Neural progenitor cell (in vitro differentiated cells): ENCODE measurements at regions not wholly inside any gene's neighbourhood (a gene's known extent, or its start where the extent isn't known, plus 50 kb on each side); places are given as distances from the start of the nearest gene placed in this dataset.

Experiments
- DNase-seq: peaks from one replicate; pipeline ENCODE4 v3.0.0-alpha.2; 2016; ENCODE audit warnings: low spot score
- H2AFZ ChIP-seq: fragments of 200-600 bp; sonication (generic); replicated peaks from 2 replicates; pipeline ENCODE4 v1.6.1; 2016; ENCODE audit warnings: antibody characterized with exemption
- H3F3A ChIP-seq: fragments of 200-600 bp; sonication (generic); 2 replicates; pipeline ENCODE4 v1.6.1; 2016; ENCODE audit warnings: antibody characterized with exemption, low read depth
- H3K27ac ChIP-seq: fragments of 200-600 bp; sonication (generic); 2 replicates; pipeline ENCODE4 v1.5.1; 2016; ENCODE audit warnings: mild to moderate bottlenecking
- H3K27me3 ChIP-seq: fragments of 200-600 bp; sonication (generic); 2 replicates; pipeline ENCODE4 v1.6.1; 2016; ENCODE audit warnings: mild to moderate bottlenecking, moderate library complexity
- H3K36me3 ChIP-seq: fragments of 200-600 bp; sonication (generic); 2 replicates; pipeline ENCODE4 v1.5.1; 2016
- H3K4me1 ChIP-seq: fragments of 200-600 bp; sonication (generic); 2 replicates; pipeline ENCODE4 v1.6.1; 2016; ENCODE audit warnings: mixed run types
- H3K4me2 ChIP-seq: fragments of 200-600 bp; sonication (generic); 2 replicates; pipeline ENCODE4 v1.6.1; 2016
- H3K4me3 ChIP-seq: fragments of 200-600 bp; sonication (generic); 2 replicates; pipeline ENCODE4 v1.5.1; 2016
- H3K79me2 ChIP-seq: fragments of 200-600 bp; sonication (generic); 2 replicates; pipeline ENCODE4 v1.6.1; 2016; ENCODE audit warnings: low read depth
- H3K9ac ChIP-seq: fragments of 200-600 bp; sonication (generic); 2 replicates; pipeline ENCODE4 v1.6.1; 2016
- H3K9me3 ChIP-seq: fragments of 200-600 bp; sonication (generic); 2 replicates; pipeline ENCODE4 v1.5.1; 2016; ENCODE audit warnings: low read depth
- H4K20me1 ChIP-seq: fragments of 200-600 bp; sonication (generic); 2 replicates; pipeline ENCODE4 v1.6.1; 2016; ENCODE audit warnings: low read depth
- H3K27ac Mint-ChIP-seq: 3 replicates; pipeline ENCODE4 v1.8.0; 2021; ENCODE audit warnings: mixed read lengths
- H3K27me3 Mint-ChIP-seq: 2 replicates; pipeline ENCODE4 v1.8.0; 2022; ENCODE audit warnings: low read depth, mild to moderate bottlenecking, inconsistent platforms, moderate library complexity, mixed read lengths; ENCODE audit not compliant: insufficient read depth
- H3K36me3 Mint-ChIP-seq: 3 replicates; pipeline ENCODE4 v1.8.0; 2021; ENCODE audit warnings: mixed read lengths
- H3K4me1 Mint-ChIP-seq: 3 replicates; pipeline ENCODE4 v1.8.0; 2021; ENCODE audit warnings: mixed read lengths
- H3K4me3 Mint-ChIP-seq: 3 replicates; pipeline ENCODE4 v1.8.0; 2021; ENCODE audit warnings: mild to moderate bottlenecking, moderate library complexity, mixed read lengths
- H3K9me3 Mint-ChIP-seq: 3 replicates; pipeline ENCODE4 v1.8.0; 2020; ENCODE audit warnings: mixed read lengths
- EZH2 ChIP-seq: fragments of 200-600 bp; sonication (generic); IDR thresholded peaks from 2 replicates; pipeline ENCODE4 v1.6.1; 2017; ENCODE audit warnings: antibody characterized with exemption, mild to moderate bottlenecking, moderate library complexity
- EZH2phosphoT487 ChIP-seq: fragments of 200-600 bp; sonication (generic); IDR thresholded peaks from 2 replicates; pipeline ENCODE4 v1.6.1; 2017; ENCODE audit warnings: antibody characterized with exemption
- TF ChIP-seq, protein P1 (sequence below): fragments of 200-600 bp; sonication (generic); IDR thresholded peaks from 2 replicates; pipeline ENCODE4 v1.5.1; 2017; ENCODE audit warnings: antibody characterized with exemption, mild to moderate bottlenecking

DNA sequence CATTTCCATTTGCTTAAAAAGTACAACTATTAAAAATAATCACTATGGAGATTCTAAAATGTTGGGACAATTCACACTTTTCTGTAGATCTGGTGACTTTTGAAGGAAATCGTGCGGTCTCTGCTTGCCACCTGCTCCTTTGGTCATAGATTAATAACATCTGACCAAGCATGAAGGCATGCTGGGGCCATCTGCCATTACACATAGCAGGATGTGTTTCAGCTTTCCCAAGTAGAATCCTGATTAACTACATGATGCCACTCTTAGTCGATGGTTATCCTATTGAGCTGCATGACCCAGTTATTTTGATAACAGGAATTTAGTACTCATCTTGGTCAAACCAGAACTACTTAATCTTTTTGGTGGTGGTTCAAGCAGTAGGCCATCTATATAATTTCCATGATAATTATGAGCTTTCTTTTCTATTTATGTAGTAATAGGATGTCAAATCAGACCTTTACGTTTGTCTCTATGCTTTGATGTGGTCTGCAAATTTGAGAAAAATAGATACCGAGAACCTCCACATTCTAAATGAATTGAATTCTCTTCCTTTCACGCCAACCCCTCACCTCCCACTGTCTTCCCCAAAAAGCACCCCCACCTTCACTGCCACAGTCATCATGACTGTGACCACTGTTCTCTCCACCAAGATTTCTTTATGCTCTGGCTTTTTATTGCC, 158.1 kb downstream of the DIPK2A start:
- Mint-ChIP-seq H3K4me3 (no peak overlapping the region), H3K27ac (peak overlapping the region; percentile 24), H3K9me3 (peaks cover 8% of the 10 kb centered on the region), H3K4me1 (peaks cover 31% of the 10 kb centered on the region), H3K27me3 (no peaks in the 10 kb centered on the region), H3K36me3 (peaks cover 2% of the 10 kb centered on the region)
- DNase-seq, result no peak
- H3K4me1 ChIP-seq, result peaks cover 25% of the 10 kb centered on the region
- no peaks in the 10 kb centered on the region for H4K20me1 ChIP-seq
- TF ChIP-seq, protein P1, sequence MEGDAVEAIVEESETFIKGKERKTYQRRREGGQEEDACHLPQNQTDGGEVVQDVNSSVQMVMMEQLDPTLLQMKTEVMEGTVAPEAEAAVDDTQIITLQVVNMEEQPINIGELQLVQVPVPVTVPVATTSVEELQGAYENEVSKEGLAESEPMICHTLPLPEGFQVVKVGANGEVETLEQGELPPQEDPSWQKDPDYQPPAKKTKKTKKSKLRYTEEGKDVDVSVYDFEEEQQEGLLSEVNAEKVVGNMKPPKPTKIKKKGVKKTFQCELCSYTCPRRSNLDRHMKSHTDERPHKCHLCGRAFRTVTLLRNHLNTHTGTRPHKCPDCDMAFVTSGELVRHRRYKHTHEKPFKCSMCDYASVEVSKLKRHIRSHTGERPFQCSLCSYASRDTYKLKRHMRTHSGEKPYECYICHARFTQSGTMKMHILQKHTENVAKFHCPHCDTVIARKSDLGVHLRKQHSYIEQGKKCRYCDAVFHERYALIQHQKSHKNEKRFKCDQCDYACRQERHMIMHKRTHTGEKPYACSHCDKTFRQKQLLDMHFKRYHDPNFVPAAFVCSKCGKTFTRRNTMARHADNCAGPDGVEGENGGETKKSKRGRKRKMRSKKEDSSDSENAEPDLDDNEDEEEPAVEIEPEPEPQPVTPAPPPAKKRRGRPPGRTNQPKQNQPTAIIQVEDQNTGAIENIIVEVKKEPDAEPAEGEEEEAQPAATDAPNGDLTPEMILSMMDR, result no peak
- TF ChIP-seq EZH2 (no peak), EZH2phosphoT487 (no peak)
- H3K9ac ChIP-seq, result no peak overlapping the region
- H3K4me3 ChIP-seq, result no peak overlapping the region
- no peak overlapping the region for H3K27ac ChIP-seq
- H2AFZ ChIP-seq, result no peak overlapping the region
- H3K27me3 ChIP-seq, result no peaks in the 10 kb centered on the region
- no peaks in the 10 kb centered on the region for H3K79me2 ChIP-seq
- peaks cover 19% of the 10 kb centered on the region for H3F3A ChIP-seq
- H3K9me3 ChIP-seq, result no peaks in the 10 kb centered on the region
- H3K36me3 ChIP-seq, result no peaks in the 10 kb centered on the region
- no peak overlapping the region for H3K4me2 ChIP-seq

DNA sequence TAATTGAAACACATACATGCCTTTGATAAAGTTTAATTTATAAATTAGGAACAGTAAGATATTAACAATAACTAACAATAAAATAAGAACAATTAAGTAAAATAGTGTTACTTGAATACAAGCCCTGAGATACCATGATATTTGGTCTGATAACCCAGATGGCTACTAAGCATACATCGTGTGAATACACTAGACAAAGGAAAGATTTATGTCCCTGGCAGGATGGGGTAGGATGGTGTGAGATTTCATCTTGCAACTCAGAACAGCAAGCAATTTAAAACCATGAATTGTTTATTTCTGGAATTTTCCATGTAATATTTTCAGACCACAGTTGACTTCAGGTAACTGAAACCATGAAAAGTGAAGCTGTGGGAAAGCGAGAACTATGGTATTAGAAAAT, 169.5 kb downstream of the DIPK2A start:
- Histone ChIP-seq H3F3A (no peaks in the 10 kb centered on the region), H3K27ac (no peak overlapping the region), H3K4me1 (no peaks in the 10 kb centered on the region), H3K9me3 (no peaks in the 10 kb centered on the region), H3K27me3 (no peaks in the 10 kb centered on the region), H2AFZ (no peak overlapping the region), H3K4me3 (no peak overlapping the region), H3K9ac (no peak overlapping the region), H3K79me2 (no peaks in the 10 kb centered on the region), H4K20me1 (no peaks in the 10 kb centered on the region), H3K4me2 (no peak overlapping the region), H3K36me3 (no peaks in the 10 kb centered on the region)
- H3K27me3 Mint-ChIP-seq, result no peaks in the 10 kb centered on the region
- H3K9me3 Mint-ChIP-seq, result peaks cover 3% of the 10 kb centered on the region
- peaks cover 31% of the 10 kb centered on the region for H3K4me1 Mint-ChIP-seq
- H3K36me3 Mint-ChIP-seq, result no peaks in the 10 kb centered on the region
- no peak overlapping the region for H3K4me3 Mint-ChIP-seq
- DNase-seq, result no peak
- TF ChIP-seq, protein P1, result no peak
- TF ChIP-seq EZH2, result no peak
- TF ChIP-seq EZH2phosphoT487, result no peak
- no peak overlapping the region for H3K27ac Mint-ChIP-seq

DNA sequence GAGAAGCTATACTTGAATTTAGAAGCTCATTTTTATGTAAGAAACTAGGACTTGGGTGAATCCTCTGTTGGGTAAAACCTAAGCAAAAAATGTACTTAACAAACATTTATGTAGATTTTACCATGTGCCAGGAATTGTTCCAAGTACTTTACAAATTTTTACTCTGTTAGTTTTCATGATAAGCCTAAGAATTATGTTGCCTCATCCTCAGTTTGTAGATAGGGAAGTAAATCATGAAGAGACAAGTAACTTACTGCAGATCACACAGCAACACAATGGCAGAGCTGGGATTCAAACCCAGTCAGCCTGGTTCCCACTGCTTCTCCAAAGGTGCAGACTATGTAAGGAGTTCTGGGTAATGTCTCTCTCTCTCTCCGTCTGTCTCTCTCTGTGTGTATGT, 169.9 kb downstream of the DIPK2A start:
- H3K9me3 Mint-ChIP-seq, result peaks cover 3% of the 10 kb centered on the region
- no peak overlapping the region for H2AFZ ChIP-seq
- TF ChIP-seq EZH2, result no peak
- no peaks in the 10 kb centered on the region for H3K79me2 ChIP-seq
- H3K4me3 Mint-ChIP-seq, result no peak overlapping the region
- no peaks in the 10 kb centered on the region for H3K36me3 Mint-ChIP-seq
- H3K9ac ChIP-seq, result no peak overlapping the region
- no peak overlapping the region for H3K4me3 ChIP-seq
- no peak for DNase-seq
- H3K4me2 ChIP-seq, result no peak overlapping the region
- no peaks in the 10 kb centered on the region for H3K27me3 ChIP-seq
- no peaks in the 10 kb centered on the region for H3F3A ChIP-seq
- H3K4me1 Mint-ChIP-seq, result peaks cover 28% of the 10 kb centered on the region
- H3K27ac ChIP-seq, result no peak overlapping the region
- H3K27ac Mint-ChIP-seq, result no peak overlapping the region
- H3K9me3 ChIP-seq, result no peaks in the 10 kb centered on the region
- H3K4me1 ChIP-seq, result no peaks in the 10 kb centered on the region
- no peaks in the 10 kb centered on the region for H4K20me1 ChIP-seq
- no peaks in the 10 kb centered on the region for H3K27me3 Mint-ChIP-seq
- no peaks in the 10 kb centered on the region for H3K36me3 ChIP-seq

DNA sequence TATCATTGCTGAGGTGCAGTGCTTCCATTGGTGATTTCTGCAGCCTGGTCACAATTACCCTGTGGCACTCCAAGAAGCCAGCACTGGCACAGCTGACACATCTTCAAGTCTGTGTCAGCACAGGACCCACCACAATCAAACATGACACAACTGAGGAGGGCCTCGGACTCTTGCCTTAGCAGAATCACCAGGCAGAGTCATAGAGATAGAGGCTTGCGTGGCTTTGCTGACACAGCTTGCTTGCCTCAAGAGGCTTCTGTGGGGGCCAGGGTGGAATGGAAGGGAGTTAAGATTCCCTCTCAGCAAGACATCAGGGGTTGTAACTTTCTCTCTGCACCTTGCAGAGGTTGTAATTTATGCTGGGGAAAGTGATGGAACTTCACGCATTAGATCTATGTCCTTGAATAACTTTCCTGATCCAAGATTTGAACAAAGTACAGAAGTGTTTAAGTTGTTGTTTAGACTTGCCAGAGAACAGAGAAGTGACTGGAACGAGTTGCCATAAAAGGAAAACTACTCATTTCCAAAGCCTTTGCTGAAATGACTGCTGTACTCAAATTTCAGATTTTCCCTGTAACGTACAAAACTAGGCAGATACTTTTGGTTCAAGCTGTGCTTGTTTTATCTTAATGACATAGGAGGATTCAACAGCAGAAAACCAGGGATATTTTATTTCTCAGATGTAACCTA, 170.7 kb downstream of the DIPK2A start:
- Mint-ChIP-seq H3K27me3 (no peaks in the 10 kb centered on the region), H3K36me3 (no peaks in the 10 kb centered on the region), H3K27ac (peak overlapping the region; percentile 19), H3K9me3 (peaks cover 3% of the 10 kb centered on the region), H3K4me1 (peaks cover 22% of the 10 kb centered on the region), H3K4me3 (no peak overlapping the region)
- H3K79me2 ChIP-seq, result no peaks in the 10 kb centered on the region
- no peak for DNase-seq
- H3F3A ChIP-seq, result no peaks in the 10 kb centered on the region
- H3K4me2 ChIP-seq, result no peak overlapping the region
- TF ChIP-seq, protein P1, result no peak
- no peak for TF ChIP-seq EZH2phosphoT487
- no peak for TF ChIP-seq EZH2
- H3K4me3 ChIP-seq, result no peak overlapping the region
- no peaks in the 10 kb centered on the region for H3K9me3 ChIP-seq
- H3K27me3 ChIP-seq, result no peaks in the 10 kb centered on the region
- no peak overlapping the region for H3K9ac ChIP-seq
- no peaks in the 10 kb centered on the region for H3K36me3 ChIP-seq
- no peaks in the 10 kb centered on the region for H4K20me1 ChIP-seq
- H2AFZ ChIP-seq, result no peak overlapping the region
- no peak overlapping the region for H3K27ac ChIP-seq
- H3K4me1 ChIP-seq, result no peaks in the 10 kb centered on the region
